Mesenchymal stem cell (in vitro differentiated cells and primary cell): ENCODE measurements at regions not wholly inside any gene's neighbourhood (a gene's known extent, or its start where the extent isn't known, plus 50 kb on each side); places are given as distances from the start of the nearest gene placed in this dataset.

Experiments used
- DNase-seq: peaks from one replicate; pipeline ENCODE4 v3.0.0-alpha.2; 2013
- H2AFZ ChIP-seq: one replicate; pipeline ENCODE4 v1.6.1; 2013; ENCODE audit warnings: low read depth, mild to moderate bottlenecking, control low read depth, inconsistent platforms, low read length, moderate library complexity
- H2AK5ac ChIP-seq: 2 replicates; pipeline ENCODE4 v1.6.1; 2013; ENCODE audit warnings: low read length, moderate library complexity, mild to moderate bottlenecking, inconsistent platforms; ENCODE audit not compliant: severe bottlenecking
- H2BK120ac ChIP-seq: one replicate; pipeline ENCODE4 v1.6.1; 2013; ENCODE audit warnings: low read depth, mild to moderate bottlenecking, inconsistent platforms, low read length, moderate library complexity
- H2BK12ac ChIP-seq, 2 experiments: one replicate each; pipeline ENCODE4 v1.6.1; 2013; ENCODE audit warnings: inconsistent platforms in 2 of 2, low read length in 2 of 2, mild to moderate bottlenecking in 2 of 2, moderate library complexity in 2 of 2, control low read depth in 1 of 2
- H2BK15ac ChIP-seq: one replicate; pipeline ENCODE4 v1.6.1; 2013; ENCODE audit warnings: mild to moderate bottlenecking, low read depth, inconsistent platforms; ENCODE audit not compliant: poor library complexity, severe bottlenecking
- H2BK5ac ChIP-seq: 2 replicates; pipeline ENCODE4 v1.6.1; 2013; ENCODE audit warnings: low read depth, mild to moderate bottlenecking, low read length, control low read depth, inconsistent platforms; ENCODE audit not compliant: poor library complexity, severe bottlenecking
- H3K14ac ChIP-seq, 2 experiments: one replicate each; pipeline ENCODE4 v1.6.1; 2013; ENCODE audit warnings: inconsistent platforms in 2 of 2, low read length in 2 of 2, control low read depth in 1 of 2, mild to moderate bottlenecking in 1 of 2, moderate library complexity in 1 of 2
- H3K18ac ChIP-seq, 2 experiments: one replicate each; pipeline ENCODE4 v1.6.1; 2013; ENCODE audit warnings: inconsistent platforms in 2 of 2, low read length in 2 of 2, control low read depth in 1 of 2, low read depth in 1 of 2, mild to moderate bottlenecking in 1 of 2
- H3K23ac ChIP-seq, 2 experiments: one replicate each; pipeline ENCODE4 v1.6.1; 2013; ENCODE audit warnings: inconsistent platforms in 2 of 2, low read length in 2 of 2, mild to moderate bottlenecking in 2 of 2, moderate library complexity in 2 of 2, control low read depth in 1 of 2
- H3K27ac ChIP-seq: 2 replicates; pipeline ENCODE4 v1.5.1; 2013; ENCODE audit warnings: mild to moderate bottlenecking, moderate library complexity, low read length, control low read depth, inconsistent platforms; ENCODE audit not compliant: poor library complexity, severe bottlenecking
- H3K27me3 ChIP-seq, 2 experiments: 2 replicates each; pipeline versions ENCODE4 v1.6.1 to v1.7.0; 2013; ENCODE audit warnings: low read length in 2 of 2, mild to moderate bottlenecking in 2 of 2, moderate library complexity in 2 of 2, control low read depth in 1 of 2, inconsistent platforms in 1 of 2; ENCODE audit not compliant: control insufficient read depth in 1 of 2, insufficient read depth in 1 of 2
- H3K36me3 ChIP-seq, 2 experiments: 2 replicates each; pipeline versions ENCODE4 v1.6.1 to v1.7.0; 2013; ENCODE audit warnings: low read length in 2 of 2, control low read depth in 1 of 2, inconsistent platforms in 1 of 2, low read depth in 1 of 2, mild to moderate bottlenecking in 1 of 2; ENCODE audit not compliant: insufficient read depth in 2 of 2, control insufficient read depth in 1 of 2
- H3K4ac ChIP-seq, 2 experiments: one replicate each; pipeline ENCODE4 v1.6.1; 2013; ENCODE audit warnings: inconsistent platforms in 2 of 2, low read length in 2 of 2, mild to moderate bottlenecking in 2 of 2, moderate library complexity in 2 of 2, control low read depth in 1 of 2, low read depth in 1 of 2
- H3K4me1 ChIP-seq: 2 replicates; pipeline ENCODE4 v1.6.1; 2013; ENCODE audit warnings: low read depth, low read length, control low read depth; ENCODE audit not compliant: control insufficient read depth, insufficient read depth
- H3K4me2 ChIP-seq: 2 replicates; pipeline ENCODE4 v1.6.1; 2013; ENCODE audit warnings: low read length, mild to moderate bottlenecking, inconsistent platforms; ENCODE audit not compliant: poor library complexity, severe bottlenecking
- H3K4me3 ChIP-seq, 2 experiments: 2 replicates each; pipeline versions ENCODE4 v1.5.1 to v1.7.0; 2013; ENCODE audit warnings: low read length in 2 of 2, mild to moderate bottlenecking in 2 of 2, control low read depth in 1 of 2, low read depth in 1 of 2; ENCODE audit not compliant: insufficient read depth in 1 of 2
- H3K79me1 ChIP-seq: replicated peaks from 2 replicates; pipeline ENCODE4 v1.6.1; 2013; ENCODE audit warnings: mild to moderate bottlenecking, control low read depth, low read length, inconsistent platforms; ENCODE audit not compliant: poor library complexity, severe bottlenecking
- H3K9ac ChIP-seq: 2 replicates; pipeline ENCODE4 v1.7.0; 2013; ENCODE audit warnings: mild to moderate bottlenecking, low read length, moderate library complexity
- H3K9me3 ChIP-seq: 2 replicates; pipeline ENCODE4 v1.7.0; 2013; ENCODE audit warnings: mild to moderate bottlenecking, low read length; ENCODE audit not compliant: control insufficient read depth
- H4K8ac ChIP-seq: one replicate; pipeline ENCODE4 v1.6.1; 2013; ENCODE audit warnings: inconsistent platforms, mild to moderate bottlenecking, low read length, moderate library complexity
- H4K91ac ChIP-seq: one replicate; pipeline ENCODE4 v1.6.1; 2013; ENCODE audit warnings: mild to moderate bottlenecking, low read length, inconsistent platforms
- WGBS: methylation state at CpG from one replicate; pipeline ENCODE4 v1.1.7; 2013; ENCODE audit warnings: mixed read lengths; 5-methylcytosine and 5-hydroxymethylcytosine counted together

DNA sequence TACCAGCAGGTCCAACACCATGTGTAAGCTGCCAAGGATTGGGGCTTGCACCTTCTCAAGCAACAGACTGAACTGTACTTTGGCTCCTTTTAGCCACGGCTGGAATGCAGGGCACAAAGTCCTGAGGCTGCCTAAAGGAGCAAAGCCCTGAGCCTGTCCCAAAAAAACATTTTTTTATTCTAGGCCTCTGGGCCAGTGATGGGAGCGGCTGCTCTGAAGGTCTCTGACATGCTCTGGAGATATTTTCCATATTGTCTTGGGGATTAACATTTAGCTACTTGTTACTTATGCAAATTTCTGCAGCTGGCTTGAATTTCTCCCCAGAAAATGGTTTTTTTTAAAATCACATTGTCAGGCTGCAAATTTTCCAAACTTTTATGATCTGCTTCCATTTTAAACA lies 885.3 kb downstream of the GLUD2 start:
- no peak overlapping the region for H2BK5ac ChIP-seq
- H4K8ac ChIP-seq = no peak overlapping the region
- no peak overlapping the region for H3K27ac ChIP-seq
- no peak overlapping the region for H2BK15ac ChIP-seq
- H3K14ac ChIP-seq = no peak overlapping the region
- H3K23ac ChIP-seq = no peak overlapping the region
- no peak overlapping the region for H3K9ac ChIP-seq
- no peaks in the 10 kb centered on the region for H3K27me3 ChIP-seq
- H3K4me3 ChIP-seq = no peak overlapping the region
- no peaks in the 10 kb centered on the region for H3K36me3 ChIP-seq
- H3K4ac ChIP-seq = no peak overlapping the region
- no peak overlapping the region for H2BK120ac ChIP-seq
- H3K9me3 ChIP-seq = peaks cover 3% of the 10 kb centered on the region
- no peak overlapping the region for H2AK5ac ChIP-seq
- no peak overlapping the region for H2BK12ac ChIP-seq
- H2AFZ ChIP-seq = no peak overlapping the region
- H4K91ac ChIP-seq = no peak overlapping the region
- 29% methylated on average over 1 of the region's 2 CpGs for WGBS
- H3K4me2 ChIP-seq = no peak overlapping the region
- no peak for DNase-seq
- no peaks in the 10 kb centered on the region for H3K79me1 ChIP-seq
- H3K18ac ChIP-seq = no peak overlapping the region
- no peaks in the 10 kb centered on the region for H3K4me1 ChIP-seq

DNA sequence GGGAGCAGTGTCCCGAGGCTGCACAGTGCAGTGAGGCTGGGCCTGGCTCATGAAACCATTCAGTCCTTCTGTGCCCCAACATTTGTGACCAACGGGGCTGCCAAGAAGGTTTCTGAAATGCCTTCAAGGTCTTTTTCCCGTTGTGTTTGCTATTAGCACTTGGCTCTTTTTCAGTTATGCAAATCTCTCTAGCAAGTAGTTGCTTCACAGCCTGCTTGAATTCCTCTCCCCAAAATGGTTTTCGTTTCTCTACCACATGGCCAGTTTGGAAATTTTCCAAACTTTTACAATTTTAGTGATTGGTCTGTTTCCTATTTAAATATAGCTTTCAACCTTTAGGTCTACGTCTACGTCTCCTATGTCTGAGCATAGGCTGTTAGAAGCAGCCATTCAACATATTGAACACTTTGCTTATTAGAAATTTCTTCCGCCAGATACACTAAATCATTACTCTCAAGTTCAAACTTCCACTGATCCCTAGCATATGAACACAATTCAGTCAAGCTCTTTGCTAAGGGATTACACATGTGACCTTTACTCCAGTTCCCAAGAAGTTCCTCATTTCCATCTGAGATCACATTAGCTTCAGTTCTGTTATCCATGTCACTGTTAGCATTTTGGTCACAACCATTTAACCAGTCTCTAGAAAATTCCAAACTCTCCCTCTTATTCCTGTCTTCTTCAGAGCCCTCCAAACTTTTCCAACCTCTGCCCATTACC lies 901.8 kb downstream of the GLUD2 start:
- Histone ChIP-seq H2BK5ac (no peak overlapping the region), H3K27ac (no peak overlapping the region), H3K14ac (no peak overlapping the region), H3K18ac (no peak overlapping the region), H3K4ac (no peak overlapping the region), H3K27me3 (no peaks in the 10 kb centered on the region), H2AFZ (no peak overlapping the region), H3K36me3 (no peaks in the 10 kb centered on the region), H4K8ac (no peak overlapping the region), H2BK15ac (no peak overlapping the region), H3K79me1 (no peaks in the 10 kb centered on the region), H3K9ac (no peak overlapping the region), H2BK120ac (no peak overlapping the region), H2AK5ac (no peak overlapping the region), H3K23ac (no peak overlapping the region), H2BK12ac (no peak overlapping the region), H4K91ac (no peak overlapping the region), H3K4me2 (no peak overlapping the region), H3K4me3 (no peak overlapping the region), H3K4me1 (no peaks in the 10 kb centered on the region), H3K9me3 (peaks cover 20% of the 10 kb centered on the region)
- WGBS = 66% methylated on average over 6 of the region's 7 CpGs
- no peak for DNase-seq

DNA sequence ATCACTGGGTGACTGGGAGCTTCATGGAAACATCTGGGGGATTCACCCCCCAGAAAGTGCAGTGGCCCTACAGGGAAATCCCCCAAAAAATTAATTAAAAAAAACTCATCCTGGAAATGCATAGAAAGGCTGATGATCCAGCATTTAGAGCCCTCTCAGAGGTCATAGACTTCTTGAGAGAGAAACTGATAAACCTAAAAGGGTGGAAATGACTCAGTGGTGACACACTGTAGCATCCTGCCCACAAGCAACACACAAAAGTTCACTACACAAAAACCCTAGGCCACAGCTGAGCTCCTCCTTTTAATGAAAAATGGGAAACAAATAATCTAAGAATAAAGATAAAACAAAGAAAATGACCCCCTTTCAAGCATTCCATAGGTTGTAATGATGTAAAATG lies 911.5 kb downstream of the GLUD2 start:
- Histone ChIP-seq H2AK5ac (no peak overlapping the region), H2BK5ac (no peak overlapping the region), H3K9ac (no peak overlapping the region), H2BK15ac (no peak overlapping the region), H3K4me3 (no peak overlapping the region), H3K4me2 (no peak overlapping the region), H2BK120ac (no peak overlapping the region), H3K18ac (no peak overlapping the region), H3K36me3 (no peaks in the 10 kb centered on the region), H2BK12ac (no peak overlapping the region), H3K27ac (no peak overlapping the region), H3K4me1 (no peaks in the 10 kb centered on the region), H3K9me3 (peaks cover 14% of the 10 kb centered on the region), H3K14ac (no peak overlapping the region), H4K8ac (no peak overlapping the region), H3K27me3 (no peaks in the 10 kb centered on the region), H3K4ac (no peak overlapping the region), H3K23ac (no peak overlapping the region), H2AFZ (no peak overlapping the region), H4K91ac (no peak overlapping the region), H3K79me1 (no peaks in the 10 kb centered on the region)
- DNase-seq = no peak

DNA sequence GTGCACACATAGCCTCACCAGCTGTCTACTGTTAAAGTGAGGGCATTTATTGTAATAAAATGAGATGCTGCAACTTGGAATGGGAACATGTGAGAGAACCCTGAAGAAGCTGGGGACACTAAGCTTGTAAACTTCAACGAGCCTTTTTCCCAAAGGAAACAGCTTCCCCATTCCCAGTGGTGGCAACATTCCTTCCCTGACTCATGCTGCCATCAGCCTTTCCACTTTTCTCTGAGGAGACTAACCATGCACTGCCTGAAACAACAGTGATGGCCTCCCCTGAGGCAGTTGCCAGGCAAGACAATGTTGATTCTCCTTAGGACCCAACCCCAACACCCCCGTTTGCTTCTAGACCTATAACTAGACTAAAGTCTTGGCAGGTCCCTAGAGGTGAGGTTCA lies 928.3 kb downstream of the GLUD2 start:
- Histone ChIP-seq H4K91ac (no peak overlapping the region), H3K4me2 (no peak overlapping the region), H3K9ac (no peak overlapping the region), H3K27ac (no peak overlapping the region), H3K36me3 (no peaks in the 10 kb centered on the region), H3K4ac (no peak overlapping the region), H3K23ac (no peak overlapping the region), H2BK12ac (no peak overlapping the region), H3K79me1 (no peaks in the 10 kb centered on the region), H4K8ac (no peak overlapping the region), H3K4me3 (no peak overlapping the region), H2AK5ac (no peak overlapping the region), H3K9me3 (peaks cover 12% of the 10 kb centered on the region), H3K27me3 (no peaks in the 10 kb centered on the region), H2BK120ac (no peak overlapping the region), H2BK15ac (no peak overlapping the region), H3K4me1 (no peaks in the 10 kb centered on the region), H2AFZ (no peak overlapping the region), H3K18ac (no peak overlapping the region), H3K14ac (no peak overlapping the region), H2BK5ac (no peak overlapping the region)
- no peak for DNase-seq
- WGBS = 60% methylated on average over 1 of the region's 2 CpGs
